GM12878 (cell line): ENCODE measurements at regions not wholly inside any gene's neighbourhood (a gene's known extent, or its start where the extent isn't known, plus 50 kb on each side); places are given as distances from the start of the nearest gene placed in this dataset.

ENCODE experiments used
- BHLHE40 ChIP-seq, 2 experiments: fragments of 450-650 bp in 1 of 2; IDR thresholded peaks; 2 replicates each; pipeline ENCODE4 v1.6.1; 2011 to 2017; ENCODE audit warnings: low read depth in 2 of 2, borderline replicate concordance in 1 of 2, improper control_type of control experiment in 1 of 2, low read length in 1 of 2, mild to moderate bottlenecking in 1 of 2
- ESRRA ChIP-seq: IDR thresholded peaks from 2 replicates; pipeline ENCODE4 v1.6.1; 2012; ENCODE audit warnings: mild to moderate bottlenecking, low read length, improper control_type of control experiment
- EZH2 ChIP-seq: IDR thresholded peaks from 2 replicates; pipeline ENCODE4 v1.6.1; 2012; ENCODE audit warnings: low read depth, mild to moderate bottlenecking, control low read depth, inconsistent platforms, low read length, borderline replicate concordance; ENCODE audit not compliant: control insufficient read depth
- POLR2A ChIP-seq: IDR thresholded peaks from 2 replicates; pipeline ENCODE4 v1.6.1; 2011; ENCODE audit warnings: low read depth, mild to moderate bottlenecking, low read length
- TAF1 ChIP-seq: IDR thresholded peaks from 2 replicates; pipeline ENCODE4 v1.6.1; 2011; ENCODE audit warnings: mild to moderate bottlenecking, low read depth, low read length, borderline replicate concordance
- TF ChIP-seq, protein P1 (sequence below), 3 experiments: IDR thresholded peaks in 2 of 3; conservative IDR thresholded peaks in 1 of 3; 2 replicates each; pipeline ENCODE4 v1.5.1; 2011; ENCODE audit warnings: low read depth in 3 of 3, low read length in 3 of 3, mild to moderate bottlenecking in 3 of 3, control low read depth in 2 of 3, moderate library complexity in 2 of 3, inconsistent platforms in 1 of 3, mixed read lengths in 1 of 3; ENCODE audit not compliant: control insufficient read depth in 2 of 3, insufficient read depth in 1 of 3; ENCODE audit errors: extremely low read depth in 1 of 3

DNA sequence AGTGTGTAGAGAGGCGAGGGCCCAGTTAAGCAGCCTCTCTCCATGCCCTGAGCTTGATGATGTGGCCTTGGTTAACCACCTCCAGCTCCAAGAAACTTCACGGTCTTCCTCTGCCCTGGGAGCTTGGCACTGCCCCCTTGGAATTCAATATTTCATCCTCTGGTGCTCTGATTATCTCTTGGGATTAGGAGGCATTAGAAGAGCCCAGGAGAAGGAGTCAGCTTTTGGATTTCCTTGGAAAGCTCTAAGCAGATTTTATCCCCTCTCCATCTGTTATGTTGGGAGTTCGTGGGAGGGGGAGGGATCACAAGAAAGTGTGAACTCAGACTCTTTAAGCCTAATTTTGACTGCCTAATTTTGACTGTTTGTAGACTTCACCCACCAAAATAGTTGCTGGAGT is 132.7 kb upstream of the AGBL1 start:
- TF ChIP-seq POLR2A: no peak
- no peak for TF ChIP-seq TAF1
- TF ChIP-seq, protein P1, sequence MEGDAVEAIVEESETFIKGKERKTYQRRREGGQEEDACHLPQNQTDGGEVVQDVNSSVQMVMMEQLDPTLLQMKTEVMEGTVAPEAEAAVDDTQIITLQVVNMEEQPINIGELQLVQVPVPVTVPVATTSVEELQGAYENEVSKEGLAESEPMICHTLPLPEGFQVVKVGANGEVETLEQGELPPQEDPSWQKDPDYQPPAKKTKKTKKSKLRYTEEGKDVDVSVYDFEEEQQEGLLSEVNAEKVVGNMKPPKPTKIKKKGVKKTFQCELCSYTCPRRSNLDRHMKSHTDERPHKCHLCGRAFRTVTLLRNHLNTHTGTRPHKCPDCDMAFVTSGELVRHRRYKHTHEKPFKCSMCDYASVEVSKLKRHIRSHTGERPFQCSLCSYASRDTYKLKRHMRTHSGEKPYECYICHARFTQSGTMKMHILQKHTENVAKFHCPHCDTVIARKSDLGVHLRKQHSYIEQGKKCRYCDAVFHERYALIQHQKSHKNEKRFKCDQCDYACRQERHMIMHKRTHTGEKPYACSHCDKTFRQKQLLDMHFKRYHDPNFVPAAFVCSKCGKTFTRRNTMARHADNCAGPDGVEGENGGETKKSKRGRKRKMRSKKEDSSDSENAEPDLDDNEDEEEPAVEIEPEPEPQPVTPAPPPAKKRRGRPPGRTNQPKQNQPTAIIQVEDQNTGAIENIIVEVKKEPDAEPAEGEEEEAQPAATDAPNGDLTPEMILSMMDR (IDR thresholded peaks at IDR 0.05 in 2 of 3, conservative IDR thresholded peaks at IDR 0.05 in 1 of 3; ENCODE audit: control insufficient read depth in 2 of 3, extremely low read depth in 1 of 3, insufficient read depth in 1 of 3, low read depth in 3 of 3, low read length in 3 of 3): no peak
- no peak for TF ChIP-seq BHLHE40 (IDR thresholded peaks at IDR 0.05; ENCODE audit: borderline replicate concordance in 1 of 2, low read depth in 2 of 2, low read length in 1 of 2)
- TF ChIP-seq EZH2: no peak
- TF ChIP-seq ESRRA: no peak
